HG03575 (cell line): ENCODE measurements at regions not wholly inside any gene's neighbourhood (a gene's known extent, or its start where the extent isn't known, plus 50 kb on each side); places are given as distances from the start of the nearest gene placed in this dataset.
"Not testable (repeated sequence)": the region's sequence is repeated elsewhere in the genome, so short reads cannot be mapped to it uniquely, and the experiment has no call there.

ENCODE experiments used
- ATAC-seq: cut with Tn5 transposase; IDR thresholded peaks from one replicate; pipeline ENCODE4 v1.9.1; 2021; ENCODE audit not compliant: unreplicated experiment, insufficient number of reproducible peaks, low FRiP score; ENCODE audit errors: extremely low read depth

- not testable (repeated sequence) for ATAC-seq
Measured at GRCh38 chr3:176605553-176605952, 591.7 kb downstream of the TBL1XR1 start.

- ATAC-seq = no peak
Measured at GRCh38 chr3:176595307-176595706, 602.0 kb downstream of the TBL1XR1 start.

- no peak for ATAC-seq
Measured at GRCh38 chr3:176590722-176591121, 606.6 kb downstream of the TBL1XR1 start.

GRCh38 chr3:176587089-176587488 is 610.2 kb downstream of the TBL1XR1 start:
- no peak for ATAC-seq

GRCh38 chr3:176584413-176585176 is 612.7 kb downstream of the TBL1XR1 start:
- no peak for ATAC-seq

GRCh38 chr3:176583956-176584355 is 613.3 kb downstream of the TBL1XR1 start:
- no peak for ATAC-seq

- ATAC-seq = no peak
Measured at GRCh38 chr3:176581589-176581988, 615.7 kb downstream of the TBL1XR1 start.

- no peak for ATAC-seq
Measured at GRCh38 chr3:176579711-176580185, 617.5 kb downstream of the TBL1XR1 start.

GRCh38 chr3:176578316-176578715 is 619.0 kb downstream of the TBL1XR1 start:
- ATAC-seq = no peak

- no peak for ATAC-seq
Measured at GRCh38 chr3:176577447-176577846, 619.8 kb downstream of the TBL1XR1 start.

GRCh38 chr3:176574786-176575185 is 622.5 kb downstream of the TBL1XR1 start:
- no peak for ATAC-seq

GRCh38 chr3:176571926-176572325 is 625.4 kb downstream of the TBL1XR1 start:
- ATAC-seq = no peak

GRCh38 chr3:176570992-176571391 is 626.3 kb downstream of the TBL1XR1 start:
- ATAC-seq = no peak

GRCh38 chr3:176568189-176568588 is 629.1 kb downstream of the TBL1XR1 start:
- no peak for ATAC-seq

- no peak for ATAC-seq
Measured at GRCh38 chr3:176566757-176567156, 630.5 kb downstream of the TBL1XR1 start.

GRCh38 chr3:176562331-176562730 is 635.0 kb downstream of the TBL1XR1 start:
- ATAC-seq = no peak

GRCh38 chr3:176561826-176562225 is 635.5 kb downstream of the TBL1XR1 start:
- no peak for ATAC-seq

- no peak for ATAC-seq
Measured at GRCh38 chr3:176554791-176555654, 642.3 kb downstream of the TBL1XR1 start.

GRCh38 chr3:176554264-176554663 is 643.0 kb downstream of the TBL1XR1 start:
- ATAC-seq = no peak

- no peak for ATAC-seq
Measured at GRCh38 chr3:176526942-176527341, 670.3 kb downstream of the TBL1XR1 start.
